ENCODE measurements at regions not wholly inside any gene's neighbourhood (a gene's known extent, or its start where the extent isn't known, plus 50 kb on each side); places are given as distances from the start of the nearest gene placed in this dataset.

- no peak overlapping the region for H3K27ac ChIP-seq
- H3K9me3 ChIP-seq, result no peaks in the 10 kb centered on the region
- H3K4me3 ChIP-seq, result no peak overlapping the region
- H3K36me3 ChIP-seq, result no peaks in the 10 kb centered on the region
- DNase-seq (no peak), ATAC-seq (no peak)
- H3K27me3 ChIP-seq (ENCODE audit: low read depth), result no peaks in the 10 kb centered on the region
- H3K4me1 ChIP-seq, result no peaks in the 10 kb centered on the region
- intact Hi-C loops (cut with DNase I), result no loop called here
- no peak for TF ChIP-seq CTCF (IDR thresholded peaks at IDR 0.05)
Observed at GRCh38 chr3:117191245-117191644, 481.7 kb downstream of the TUSC7 start.

GRCh38 chr3:117192888-117193287, 483.3 kb downstream of the TUSC7 start:
- no peaks in the 10 kb centered on the region for H3K4me1 ChIP-seq
- no peak overlapping the region for H3K27ac ChIP-seq
- TF ChIP-seq CTCF (IDR thresholded peaks at IDR 0.05), result no peak
- no peak for DNase-seq
- no peak for ATAC-seq
- H3K36me3 ChIP-seq, result no peaks in the 10 kb centered on the region
- H3K27me3 ChIP-seq (ENCODE audit: low read depth), result no peaks in the 10 kb centered on the region
- no peaks in the 10 kb centered on the region for H3K9me3 ChIP-seq
- intact Hi-C loops (cut with DNase I), result no loop called here
- H3K4me3 ChIP-seq, result no peak overlapping the region

- H3K9me3 ChIP-seq, result no peaks in the 10 kb centered on the region
- ATAC-seq, result no peak
- no peaks in the 10 kb centered on the region for H3K27me3 ChIP-seq (ENCODE audit: low read depth)
- no peaks in the 10 kb centered on the region for H3K4me1 ChIP-seq
- no peak overlapping the region for H3K4me3 ChIP-seq
- intact Hi-C loops (cut with DNase I), result no loop called here
- no peaks in the 10 kb centered on the region for H3K36me3 ChIP-seq
- no peak overlapping the region for H3K27ac ChIP-seq
- no peak for DNase-seq
- TF ChIP-seq CTCF (IDR thresholded peaks at IDR 0.05), result no peak
Observed at GRCh38 chr3:117193390-117193789, 483.8 kb downstream of the TUSC7 start.

GRCh38 chr3:117195034-117195433, 485.5 kb downstream of the TUSC7 start:
- no peak for ATAC-seq
- no peaks in the 10 kb centered on the region for H3K27me3 ChIP-seq (ENCODE audit: low read depth)
- H3K9me3 ChIP-seq, result no peaks in the 10 kb centered on the region
- H3K36me3 ChIP-seq, result no peaks in the 10 kb centered on the region
- no peak for TF ChIP-seq CTCF (IDR thresholded peaks at IDR 0.05)
- H3K4me3 ChIP-seq, result no peak overlapping the region
- intact Hi-C loops (cut with DNase I), result no loop called here
- no peaks in the 10 kb centered on the region for H3K4me1 ChIP-seq
- no peak overlapping the region for H3K27ac ChIP-seq
- DNase-seq, result no peak

GRCh38 chr3:117200962-117201361, 491.4 kb downstream of the TUSC7 start:
- TF ChIP-seq CTCF (IDR thresholded peaks at IDR 0.05), result no peak
- ATAC-seq, result no peak
- intact Hi-C loops (cut with DNase I), result no loop called here

More at GRCh38 chr3:117200962-117201361, 491.4 kb downstream of the TUSC7 start:
- no peak for DNase-seq
- H3K9me3 ChIP-seq, result no peaks in the 10 kb centered on the region
- H3K36me3 ChIP-seq, result no peaks in the 10 kb centered on the region
- no peaks in the 10 kb centered on the region for H3K27me3 ChIP-seq (ENCODE audit: low read depth)
- no peaks in the 10 kb centered on the region for H3K4me1 ChIP-seq
- no peak overlapping the region for H3K27ac ChIP-seq
- no peak overlapping the region for H3K4me3 ChIP-seq

Data from lower lobe of right lung (tissue), 2 donors.